OCI-LY1 (cell line): ENCODE measurements at regions not wholly inside any gene's neighbourhood (a gene's known extent, or its start where the extent isn't known, plus 50 kb on each side); places are given as distances from the start of the nearest gene placed in this dataset.

Experiments
- H2AFZ ChIP-seq: fragments of 200-600 bp; sonication (generic), shearing (Covaris generic); 2 replicates; pipeline ENCODE4 v1.6.0; 2014; ENCODE audit warnings: antibody characterized with exemption, mild to moderate bottlenecking, low read length
- H3F3A ChIP-seq: fragments of 200-600 bp; sonication (generic), shearing (Covaris generic); 2 replicates; pipeline ENCODE4 v1.6.0; 2014; ENCODE audit warnings: mild to moderate bottlenecking, antibody characterized with exemption, low read length, moderate library complexity; ENCODE audit not compliant: insufficient read depth
- H3K27ac ChIP-seq: fragments of 200-600 bp; sonication (generic); 2 replicates; pipeline ENCODE4 v1.5.1; 2014; ENCODE audit warnings: low read length, mixed run types, mild to moderate bottlenecking, low read depth; ENCODE audit not compliant: poor library complexity, severe bottlenecking
- H3K27me3 ChIP-seq: fragments of 200-600 bp; sonication (generic); 2 replicates; pipeline ENCODE4 v1.6.0; 2014; ENCODE audit warnings: antibody characterized with exemption, mild to moderate bottlenecking, low read length, moderate library complexity; ENCODE audit not compliant: insufficient read depth
- H3K36me3 ChIP-seq: fragments of 200-600 bp; sonication (generic); 2 replicates; pipeline ENCODE4 v1.6.1; 2014; ENCODE audit warnings: mild to moderate bottlenecking, antibody characterized with exemption, low read length, moderate library complexity, mixed read lengths; ENCODE audit not compliant: insufficient read depth
- H3K4me1 ChIP-seq: fragments of 200-600 bp; sonication (generic); 2 replicates; pipeline ENCODE4 v1.5.1; 2014; ENCODE audit warnings: mild to moderate bottlenecking, low read length, moderate library complexity; ENCODE audit not compliant: insufficient read depth, severe bottlenecking
- H3K4me2 ChIP-seq: fragments of 200-600 bp; sonication (generic), shearing (Covaris generic); 2 replicates; pipeline ENCODE4 v1.6.1; 2014; ENCODE audit warnings: low read length
- H3K4me3 ChIP-seq: fragments of 200-600 bp; sonication (generic); 2 replicates; pipeline ENCODE4 v1.5.1; 2014; ENCODE audit warnings: low read length, low read depth, mild to moderate bottlenecking, mixed read lengths; ENCODE audit not compliant: poor library complexity, severe bottlenecking
- H3K79me2 ChIP-seq: fragments of 200-600 bp; shearing (Covaris generic); 2 replicates; pipeline ENCODE4 v1.6.1; 2016; ENCODE audit warnings: mixed run types, low read length, mixed read lengths; ENCODE audit not compliant: insufficient read depth
- H3K9ac ChIP-seq: fragments of 200-600 bp; sonication (generic), shearing (Covaris generic); 2 replicates; pipeline ENCODE4 v1.6.1; 2014; ENCODE audit warnings: mild to moderate bottlenecking, low read length, mixed read lengths
- H3K9me2 ChIP-seq: fragments of 200-600 bp; sonication (generic), shearing (Covaris generic); 2 replicates; pipeline ENCODE4 v1.6.1; 2014; ENCODE audit warnings: low read depth, mild to moderate bottlenecking, low read length, mixed read lengths
- H3K9me3 ChIP-seq: fragments of 200-600 bp; shearing (Covaris generic); 2 replicates; pipeline ENCODE4 v1.6.1; 2014; ENCODE audit warnings: low read length, mixed read lengths
- H4K20me1 ChIP-seq: fragments of 200-600 bp; sonication (generic), shearing (Covaris generic); 2 replicates; pipeline ENCODE4 v1.6.0; 2016; ENCODE audit warnings: mild to moderate bottlenecking, low read length; ENCODE audit not compliant: insufficient read depth
- CTCF ChIP-seq: fragments of 200-600 bp; sonication (generic), shearing (Covaris generic); IDR thresholded peaks from 2 replicates; pipeline ENCODE4 v1.5.1; 2017; ENCODE audit warnings: mild to moderate bottlenecking, antibody characterized with exemption, low read length, moderate library complexity, mixed read lengths
- EZH2 ChIP-seq: fragments of 200-600 bp; sonication (generic), shearing (Covaris generic); IDR thresholded peaks from 2 replicates; pipeline ENCODE4 v1.8.0; 2017; ENCODE audit warnings: borderline replicate concordance, mixed run types, mild to moderate bottlenecking, antibody characterized with exemption, low read length, moderate library complexity, mixed read lengths

GRCh38 chr9:116102596-116102995 is 51.0 kb upstream of the PAPPA start:
- no peak overlapping the region for H3K4me2 ChIP-seq
- no peak overlapping the region for H3K4me3 ChIP-seq
- H3F3A ChIP-seq: no peaks in the 10 kb centered on the region
- no peaks in the 10 kb centered on the region for H3K9me2 ChIP-seq
- TF ChIP-seq EZH2 (no peak), CTCF (no peak)
- no peaks in the 10 kb centered on the region for H3K27me3 ChIP-seq
- no peaks in the 10 kb centered on the region for H3K9me3 ChIP-seq
- no peaks in the 10 kb centered on the region for H3K79me2 ChIP-seq
- H3K36me3 ChIP-seq: no peaks in the 10 kb centered on the region
- H3K9ac ChIP-seq: no peak overlapping the region
- H2AFZ ChIP-seq: no peak overlapping the region
- no peaks in the 10 kb centered on the region for H3K4me1 ChIP-seq
- no peaks in the 10 kb centered on the region for H4K20me1 ChIP-seq
- no peak overlapping the region for H3K27ac ChIP-seq
